Activated naive CD4-positive, alpha-beta T cell treated with anti-CD3 and anti-CD28 coated beads, Interleukin-2, amount 50 U/mL, for 72 hours (primary cell): ENCODE measurements at regions not wholly inside any gene's neighbourhood (a gene's known extent, or its start where the extent isn't known, plus 50 kb on each side); places are given as distances from the start of the nearest gene placed in this dataset.
"Not testable (repeated sequence)": the region's sequence is repeated elsewhere in the genome, so short reads cannot be mapped to it uniquely, and the experiment has no call there.

ENCODE experiments used
- ATAC-seq, 2 donors: fragments of 150-1000 bp; cut with Tn5 transposase; 2 replicates each; pipeline ENCODE4 v1.10.0; 2021; ENCODE audit warnings: mild to moderate bottlenecking in 2 of 2, moderate library complexity in 2 of 2
- DNase-seq, 2 donors: peaks; one replicate each; pipeline ENCODE4 v3.0.0; 2021 to 2022; ENCODE audit warnings: low spot score in 2 of 2
- H3K27ac Mint-ChIP-seq, 2 donors: one replicate each; pipeline ENCODE4 v1.8.0; 2022; ENCODE audit warnings: mild to moderate bottlenecking in 2 of 2, mixed read lengths in 2 of 2
- H3K36me3 Mint-ChIP-seq, 2 donors: one replicate each; pipeline ENCODE4 v1.8.0; 2022; ENCODE audit warnings: mixed read lengths in 2 of 2
- H3K9me3 Mint-ChIP-seq, 2 donors: one replicate each; pipeline ENCODE4 v1.8.0; 2022; ENCODE audit warnings: mixed read lengths in 2 of 2

DNA sequence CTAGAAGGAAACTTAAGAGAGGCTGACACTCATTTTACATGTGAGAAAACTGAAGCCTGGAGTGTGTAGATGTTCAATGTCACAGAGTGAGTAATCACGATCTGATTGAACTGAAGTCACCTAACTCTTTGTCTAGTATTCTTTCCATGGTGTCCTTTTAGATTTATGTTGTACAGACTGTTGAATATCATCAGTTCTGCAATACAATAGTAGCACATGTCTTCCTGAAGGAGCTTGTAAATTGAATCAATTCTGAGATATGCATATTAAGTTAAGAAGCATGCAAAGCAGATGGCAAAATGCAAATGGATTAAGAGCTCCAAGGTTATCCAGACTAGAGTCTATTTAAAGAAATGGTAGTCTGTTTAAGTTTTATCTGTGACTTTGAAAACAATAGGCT is 484.9 kb upstream of the CRIM1 start:
- no peaks in the 10 kb centered on the region for H3K9me3 Mint-ChIP-seq
- H3K36me3 Mint-ChIP-seq = no peaks in the 10 kb centered on the region
- no peak for DNase-seq
- no peak overlapping the region for H3K27ac Mint-ChIP-seq
- no peak for ATAC-seq

DNA sequence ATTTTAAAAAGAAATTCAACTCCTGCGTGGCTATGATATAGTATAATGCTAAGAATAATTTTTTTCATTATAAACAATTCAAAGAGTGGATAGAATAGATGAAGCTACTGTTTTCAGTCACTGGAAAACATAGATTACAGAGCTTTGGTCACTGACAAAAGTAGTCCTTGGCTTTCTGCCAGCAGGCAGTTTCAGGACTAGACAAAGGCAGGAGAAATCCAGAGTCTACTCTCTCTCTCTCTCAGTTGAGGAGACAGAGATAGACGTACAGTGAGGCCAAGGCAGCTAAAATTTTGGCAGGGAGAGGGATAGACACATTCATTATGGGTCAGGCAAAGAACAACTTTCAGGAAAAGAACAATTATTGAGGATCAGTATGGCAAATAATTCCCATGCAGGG is 491.4 kb upstream of the CRIM1 start:
- Mint-ChIP-seq H3K27ac (no peak overlapping the region), H3K36me3 (no peaks in the 10 kb centered on the region), H3K9me3 (no peaks in the 10 kb centered on the region)
- ATAC-seq = no peak
- DNase-seq = no peak

DNA sequence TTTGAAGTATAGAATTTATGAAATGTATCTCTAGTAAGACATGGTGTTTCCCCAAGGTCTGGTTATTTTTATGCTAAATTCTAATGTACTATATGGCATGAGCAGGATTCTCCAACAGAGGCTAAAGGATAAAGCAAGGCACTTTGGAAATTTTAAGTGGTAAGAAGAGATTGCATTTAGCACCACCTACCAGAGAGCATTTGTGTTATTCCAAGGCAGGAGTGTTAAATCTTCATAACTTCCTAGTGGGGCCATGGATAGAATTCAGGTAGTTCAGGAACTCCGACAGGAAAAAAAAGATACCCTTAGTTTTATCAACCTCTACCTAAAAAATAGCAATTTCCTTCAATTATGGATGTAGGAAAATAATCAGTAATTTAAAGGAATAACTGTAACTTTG is 497.4 kb upstream of the CRIM1 start:
- no peaks in the 10 kb centered on the region for H3K36me3 Mint-ChIP-seq
- no peak overlapping the region for H3K27ac Mint-ChIP-seq
- H3K9me3 Mint-ChIP-seq = no peaks in the 10 kb centered on the region
- DNase-seq = no peak
- no peak for ATAC-seq

DNA sequence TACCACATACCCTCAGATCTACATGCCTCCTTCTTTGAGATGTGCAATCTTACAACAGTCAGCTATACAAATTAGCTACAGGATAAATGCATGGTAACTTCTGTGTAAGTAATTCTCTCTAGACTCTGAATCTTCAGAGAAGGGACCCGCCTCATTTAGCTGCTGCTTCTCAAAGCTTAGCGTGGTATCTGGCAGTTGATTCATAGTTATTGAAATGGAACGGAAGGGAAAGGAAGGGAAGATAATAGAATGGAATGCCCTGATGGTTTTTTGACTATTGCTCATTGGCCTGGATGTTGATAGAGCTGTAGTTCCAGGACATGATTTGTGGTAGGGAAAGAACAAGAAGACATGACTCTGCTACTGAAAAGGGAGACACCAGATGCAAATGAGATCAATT is 498.1 kb upstream of the CRIM1 start:
- Mint-ChIP-seq H3K27ac (no peak overlapping the region), H3K36me3 (no peaks in the 10 kb centered on the region), H3K9me3 (no peaks in the 10 kb centered on the region)
- ATAC-seq (no peak), DNase-seq (no peak)

DNA sequence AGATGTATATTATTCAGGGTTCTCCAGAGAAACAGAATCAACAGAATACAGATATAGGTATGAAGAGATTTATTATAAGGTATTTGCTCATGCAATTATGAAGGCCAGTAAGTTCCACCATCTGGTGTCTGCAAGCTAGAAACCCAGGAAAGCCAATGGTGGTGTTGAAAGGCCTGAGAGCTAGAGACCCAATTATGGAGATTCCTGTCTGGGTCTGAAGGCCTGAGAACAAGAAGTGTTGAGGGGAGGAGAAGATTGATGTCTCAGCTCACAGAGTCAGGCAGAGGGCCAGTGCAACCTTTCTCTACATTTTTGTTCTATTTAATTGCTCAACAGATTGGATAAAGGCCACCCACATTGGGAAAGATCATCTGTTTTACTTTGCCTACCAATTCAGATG is 524.2 kb upstream of the CRIM1 start:
- H3K36me3 Mint-ChIP-seq = no peaks in the 10 kb centered on the region
- DNase-seq = no peak
- ATAC-seq = no peak
- H3K9me3 Mint-ChIP-seq = peaks cover 0 to 4% of the 10 kb centered on the region in 2 donors
- no peak overlapping the region for H3K27ac Mint-ChIP-seq

DNA sequence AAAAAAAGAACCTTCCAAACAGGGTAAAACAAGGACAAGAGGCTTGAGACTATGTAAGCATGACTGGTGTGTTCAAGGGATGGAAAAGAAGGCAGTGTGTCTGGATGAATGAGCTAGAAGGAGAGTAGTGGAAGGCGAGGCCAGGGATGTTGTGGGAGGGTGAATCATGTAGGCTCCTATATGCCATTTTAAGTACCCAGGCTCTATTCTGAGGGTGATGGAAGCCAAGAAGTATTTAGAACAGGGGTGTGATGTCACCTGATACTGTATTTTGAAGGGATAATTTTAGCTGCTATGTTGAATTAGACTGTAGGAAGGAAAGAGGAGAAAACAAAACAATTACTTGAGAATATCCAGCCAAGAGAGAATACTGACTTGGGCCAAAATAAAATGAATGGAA is 524.7 kb upstream of the CRIM1 start:
- Mint-ChIP-seq H3K9me3 (peaks cover 0 to 4% of the 10 kb centered on the region in 2 donors), H3K27ac (no peak overlapping the region), H3K36me3 (no peaks in the 10 kb centered on the region)
- no peak for ATAC-seq
- DNase-seq = no peak

DNA sequence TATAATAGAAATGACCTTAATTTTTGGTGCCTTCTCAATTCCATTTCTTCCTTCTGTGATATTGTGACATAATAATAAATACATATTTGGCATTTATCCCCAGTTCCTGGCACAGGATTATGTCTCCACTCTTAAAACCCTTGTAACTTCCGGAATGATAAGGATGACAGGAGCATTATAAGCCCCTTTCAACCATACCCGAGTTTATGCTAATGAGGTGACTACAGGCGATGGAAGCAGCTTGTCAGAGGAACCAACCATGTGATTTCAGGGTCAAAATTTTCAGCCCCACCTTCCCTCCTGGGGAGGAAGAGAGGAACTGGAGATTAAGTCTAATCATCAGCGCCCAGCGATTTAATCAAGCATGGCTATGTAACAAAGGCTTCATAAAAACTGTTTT is 528.5 kb upstream of the CRIM1 start:
- no peak overlapping the region for H3K27ac Mint-ChIP-seq
- ATAC-seq = no peak
- H3K36me3 Mint-ChIP-seq = no peaks in the 10 kb centered on the region
- no peaks in the 10 kb centered on the region for H3K9me3 Mint-ChIP-seq
- no peak for DNase-seq

DNA sequence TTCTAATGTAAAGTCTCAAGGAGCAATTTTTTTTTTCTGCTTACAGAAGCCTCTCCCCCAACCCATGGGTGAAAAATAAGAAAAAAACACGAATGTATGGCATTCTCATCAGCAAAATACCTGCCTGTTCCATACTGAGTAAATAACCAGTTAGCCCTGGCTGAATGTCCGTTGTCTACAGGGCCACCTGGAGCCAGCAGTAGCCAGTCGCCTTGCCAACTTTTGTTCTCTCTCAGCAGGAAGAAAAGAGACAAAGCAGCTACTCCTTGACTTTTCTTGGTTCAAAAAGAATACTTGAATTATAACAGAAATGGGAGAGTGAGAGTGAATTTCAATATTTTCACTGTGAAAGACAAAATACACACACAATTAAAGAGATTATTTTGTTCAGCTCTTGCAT is 532.9 kb upstream of the CRIM1 start:
- H3K9me3 Mint-ChIP-seq = no peaks in the 10 kb centered on the region
- no peak for DNase-seq
- no peak for ATAC-seq
- no peaks in the 10 kb centered on the region for H3K36me3 Mint-ChIP-seq
- H3K27ac Mint-ChIP-seq = no peak overlapping the region

DNA sequence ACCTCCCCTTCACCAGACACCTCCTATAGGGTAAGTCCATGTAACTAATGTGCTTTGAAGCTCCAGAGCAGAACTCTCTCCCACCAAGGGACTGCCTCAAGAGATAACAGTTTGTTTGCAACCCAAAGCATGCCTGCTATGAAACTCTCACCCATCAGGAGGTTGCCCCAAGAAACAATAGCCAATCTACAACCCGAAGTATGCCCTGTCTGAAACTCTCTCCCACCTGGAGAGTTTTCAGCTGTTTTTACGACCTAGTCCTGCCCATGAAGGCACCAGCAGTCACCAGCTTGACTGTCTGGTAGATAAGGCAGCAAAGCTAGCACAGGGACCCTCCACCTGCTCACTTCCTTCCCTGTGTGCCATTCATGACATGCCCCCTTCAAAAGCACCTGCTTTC is 533.9 kb upstream of the CRIM1 start:
- H3K36me3 Mint-ChIP-seq = no peaks in the 10 kb centered on the region
- H3K27ac Mint-ChIP-seq = no peak overlapping the region
- ATAC-seq (no peak), DNase-seq (no peak)
- no peaks in the 10 kb centered on the region for H3K9me3 Mint-ChIP-seq

DNA sequence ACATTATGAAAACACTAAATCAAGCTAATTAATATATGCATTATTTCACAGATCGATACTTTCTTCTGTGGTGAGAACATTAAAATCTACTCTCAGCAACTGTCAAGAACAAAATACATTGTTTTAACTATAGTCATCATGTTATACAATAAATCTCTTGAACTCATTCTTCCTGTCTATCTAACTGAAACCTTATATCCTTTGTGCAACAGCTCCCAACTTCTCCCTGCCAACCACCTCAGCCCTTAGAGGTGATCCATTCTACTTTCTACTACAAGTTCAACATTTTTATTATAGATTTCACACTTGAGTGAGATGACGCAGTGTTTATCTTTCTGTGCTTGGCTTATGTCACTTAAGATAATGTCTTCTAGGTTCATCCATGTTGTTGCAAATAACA is 535.2 kb upstream of the CRIM1 start:
- ATAC-seq = no peak
- Mint-ChIP-seq H3K36me3 (no peaks in the 10 kb centered on the region), H3K27ac (no peak overlapping the region), H3K9me3 (no peaks in the 10 kb centered on the region)
- DNase-seq = no peak

DNA sequence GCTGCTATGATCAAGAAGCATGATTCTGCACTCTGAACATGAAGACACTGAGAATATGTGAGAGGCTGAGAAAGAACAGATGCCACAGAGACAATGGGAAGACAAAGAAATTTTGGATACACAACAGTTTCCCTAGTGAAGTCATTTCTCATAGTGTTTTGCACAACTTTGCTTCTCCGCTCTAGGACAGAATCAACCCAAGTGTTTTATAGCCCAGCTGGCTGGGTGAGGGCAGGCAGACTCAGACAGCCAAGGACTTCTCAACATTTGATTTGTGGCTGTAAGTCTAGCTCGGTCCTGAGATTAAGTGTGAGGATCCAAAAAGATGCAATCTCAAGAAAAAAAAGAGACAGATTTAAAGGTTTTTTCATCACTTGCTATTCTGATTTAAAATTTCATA is 536.5 kb upstream of the CRIM1 start:
- no peak overlapping the region for H3K27ac Mint-ChIP-seq
- H3K36me3 Mint-ChIP-seq = no peaks in the 10 kb centered on the region
- no peaks in the 10 kb centered on the region for H3K9me3 Mint-ChIP-seq
- ATAC-seq (no peak), DNase-seq (no peak)

DNA sequence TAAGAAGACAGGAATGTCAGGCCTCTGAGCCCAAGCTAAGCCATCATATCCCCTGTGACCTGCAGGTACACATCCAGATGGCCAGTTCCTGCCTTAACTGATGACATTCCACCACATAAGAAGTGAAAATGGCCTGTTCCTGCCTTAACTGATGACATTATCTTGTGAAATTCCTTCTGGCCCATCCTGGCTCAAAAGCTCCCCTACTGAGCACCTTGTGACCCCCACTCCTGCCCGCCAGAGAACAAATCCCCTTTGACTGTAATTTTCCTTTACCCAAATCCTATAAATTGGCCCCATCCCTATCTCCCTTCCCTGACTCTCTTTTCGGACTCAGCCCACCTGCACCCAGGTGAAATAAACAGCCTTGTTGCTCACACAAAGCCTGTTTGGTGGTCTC is 537.2 kb upstream of the CRIM1 start:
- H3K9me3 Mint-ChIP-seq, H3K36me3 Mint-ChIP-seq, ATAC-seq, DNase-seq, H3K27ac Mint-ChIP-seq: not testable (repeated sequence)

DNA sequence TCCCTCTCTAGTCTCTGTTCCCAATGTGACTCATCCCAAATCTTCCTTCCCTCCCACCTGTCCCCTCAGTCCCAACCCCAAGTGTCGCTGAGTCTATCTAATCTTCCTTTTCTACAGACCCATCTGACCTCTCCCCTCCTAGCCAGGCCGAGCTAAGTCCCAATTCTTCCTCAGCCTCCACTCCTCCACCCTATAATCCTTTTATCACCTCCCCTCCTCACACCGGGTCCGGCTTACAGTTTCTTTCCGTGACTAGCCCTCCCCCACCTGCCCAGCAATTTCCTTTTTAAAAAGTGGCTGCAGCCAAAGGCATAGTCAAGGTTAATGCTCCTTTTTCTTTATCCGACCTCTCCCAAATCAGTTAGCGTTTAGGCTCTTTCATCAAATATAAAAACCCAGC is 541.0 kb upstream of the CRIM1 start:
- not testable (repeated sequence) for H3K27ac Mint-ChIP-seq, H3K36me3 Mint-ChIP-seq, DNase-seq, H3K9me3 Mint-ChIP-seq, ATAC-seq

DNA sequence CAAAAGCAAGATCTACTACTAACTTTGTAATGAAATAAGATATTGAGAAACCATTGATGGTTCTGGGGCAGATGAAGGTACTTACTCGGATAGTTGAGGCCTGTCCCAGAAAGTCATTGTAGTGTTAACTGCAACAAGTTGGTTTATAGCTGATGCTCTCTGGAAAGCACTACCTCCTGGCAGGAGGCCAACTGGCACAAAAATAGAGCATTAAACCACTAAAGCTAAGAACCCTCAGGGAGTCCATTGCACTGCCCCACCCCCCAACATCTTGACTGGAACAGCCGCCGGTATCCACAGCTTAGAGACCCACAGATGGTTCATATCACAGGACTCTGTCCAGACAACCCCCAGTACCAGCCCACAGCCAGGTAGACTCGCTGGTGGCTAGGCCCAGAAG is 552.5 kb upstream of the CRIM1 start:
- ATAC-seq (no peak), DNase-seq (no peak)
- Mint-ChIP-seq H3K9me3 (peaks cover 0 to 29% of the 10 kb centered on the region in 2 donors), H3K27ac (no peak overlapping the region), H3K36me3 (no peaks in the 10 kb centered on the region)

DNA sequence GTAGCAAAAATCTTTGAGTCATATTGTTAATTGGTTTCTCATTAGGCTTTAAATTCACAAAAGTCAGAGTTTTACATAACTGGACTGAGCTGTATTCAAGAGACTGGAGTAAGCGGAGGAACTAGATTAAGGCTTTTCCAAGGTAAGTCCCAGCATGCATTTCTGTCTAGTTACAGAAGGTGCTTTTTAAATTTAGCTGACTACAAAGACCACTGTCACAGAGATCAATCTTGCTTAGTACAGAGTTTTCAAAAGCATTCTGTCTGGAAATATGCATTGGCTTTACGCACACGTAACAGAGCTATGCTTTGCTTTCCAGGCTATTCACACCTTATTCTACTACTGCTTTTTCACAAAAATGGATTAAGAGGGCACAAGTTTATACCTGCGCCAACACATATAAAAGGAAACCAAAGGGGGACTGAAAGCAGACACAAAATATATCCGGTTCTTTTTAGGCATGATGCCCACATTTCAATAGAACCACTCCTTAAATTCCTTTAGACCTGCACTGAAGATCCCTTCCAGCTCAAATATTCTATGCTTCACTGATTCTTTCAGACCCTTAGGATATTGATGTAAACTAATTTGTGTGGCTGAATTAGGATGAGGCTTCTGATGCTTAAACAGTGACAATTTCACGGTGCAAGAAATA is 560.7 kb upstream of the CRIM1 start:
- ATAC-seq (no peak), DNase-seq (no peak)
- Mint-ChIP-seq H3K36me3 (no peaks in the 10 kb centered on the region), H3K27ac (no peak overlapping the region), H3K9me3 (peaks cover 0 to 3% of the 10 kb centered on the region in 2 donors)

DNA sequence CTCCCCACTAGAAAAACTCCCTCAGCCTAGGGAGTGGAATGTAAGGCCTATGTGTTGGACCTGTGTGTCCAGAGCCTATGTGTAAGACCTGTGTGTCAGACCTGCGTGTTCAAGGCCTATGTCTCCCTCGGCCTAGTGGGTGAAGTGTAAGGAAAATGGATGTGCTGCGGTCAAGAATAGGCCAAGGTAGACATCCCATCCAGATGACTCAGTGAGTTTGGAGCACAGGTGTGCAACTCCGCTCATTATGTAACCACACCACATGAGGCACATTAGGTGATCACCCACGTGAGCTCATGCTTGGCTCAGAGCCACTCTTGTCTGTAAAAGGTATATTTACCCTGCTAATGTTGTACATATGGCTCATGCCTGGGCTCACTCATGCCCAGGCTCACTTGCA is 565.3 kb upstream of the CRIM1 start:
- no peaks in the 10 kb centered on the region for H3K36me3 Mint-ChIP-seq
- H3K27ac Mint-ChIP-seq = no peak overlapping the region
- DNase-seq = no peak

DNA sequence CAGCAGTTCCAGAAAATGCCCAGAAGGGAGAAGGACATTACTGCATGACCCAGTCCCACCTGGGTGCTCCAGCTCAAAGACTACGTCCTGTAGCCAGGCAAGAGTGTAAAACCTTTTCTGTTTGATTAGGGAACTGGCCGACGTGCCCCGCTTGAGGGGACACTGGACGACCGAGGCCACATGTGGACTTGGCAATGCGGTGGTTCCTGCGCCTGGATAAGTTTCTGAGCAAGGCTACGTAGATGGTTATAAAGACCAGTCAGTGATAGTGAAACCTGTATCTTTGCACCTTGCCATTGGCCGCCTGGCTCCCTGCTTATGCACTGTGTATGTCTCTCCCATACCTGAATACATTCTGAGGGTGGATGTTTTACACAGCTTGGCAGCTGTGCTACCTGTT is 567.0 kb upstream of the CRIM1 start:
- Mint-ChIP-seq H3K27ac (no peak overlapping the region), H3K9me3 (peaks cover 0 to 11% of the 10 kb centered on the region in 2 donors)

More for the DNA sequence above, 565.3 kb upstream of the CRIM1 start:
- ATAC-seq = no peak
- peaks cover 0 to 11% of the 10 kb centered on the region in 2 donors for H3K9me3 Mint-ChIP-seq

DNA sequence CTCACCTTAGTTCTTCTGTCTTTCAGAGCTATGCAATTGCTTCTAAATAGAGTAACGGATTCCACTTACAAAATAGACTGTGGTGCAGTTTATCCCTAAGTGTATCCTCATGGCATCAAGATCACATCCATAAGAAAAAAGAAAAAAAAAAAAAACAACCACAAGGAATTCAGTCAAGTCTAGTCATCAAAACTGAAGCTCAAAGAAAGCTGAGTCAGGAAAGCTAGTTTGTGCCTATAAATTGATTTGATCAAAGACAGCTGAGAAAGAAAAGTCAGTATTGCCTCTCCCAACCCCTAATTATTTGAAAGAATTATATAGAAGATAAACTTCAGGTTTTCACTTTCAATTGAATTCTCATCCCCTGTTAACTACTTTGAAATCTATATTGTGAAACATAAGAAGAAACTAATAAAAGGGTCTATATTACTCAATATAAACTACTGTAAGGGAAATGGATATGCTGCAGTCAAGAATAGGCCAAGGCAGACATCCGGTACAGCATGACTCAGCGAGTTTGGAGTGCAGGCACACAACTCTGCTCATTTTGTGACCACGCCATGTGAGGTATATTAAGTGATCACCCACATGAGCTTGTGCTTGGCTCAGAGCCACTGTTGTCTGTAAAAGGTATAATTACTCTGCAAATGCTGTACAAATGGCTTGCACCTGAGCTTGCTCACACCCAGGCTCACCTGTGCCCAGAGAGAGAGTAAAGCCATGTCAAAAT is 568.1 kb upstream of the CRIM1 start:
- Mint-ChIP-seq H3K36me3 (no peaks in the 10 kb centered on the region), H3K9me3 (peaks cover 0 to 11% of the 10 kb centered on the region in 2 donors), H3K27ac (no peak overlapping the region)
- no peak for ATAC-seq
- no peak for DNase-seq

More for the DNA sequence above, 567.0 kb upstream of the CRIM1 start:
- DNase-seq (no peak), ATAC-seq (no peak)
- H3K36me3 Mint-ChIP-seq = no peaks in the 10 kb centered on the region
